Parathyroid adenoma (tissue), 2 donors: ENCODE measurements at regions not wholly inside any gene's neighbourhood (a gene's known extent, or its start where the extent isn't known, plus 50 kb on each side); places are given as distances from the start of the nearest gene placed in this dataset.
A peak's percentile ranks its signal among the peaks of the same experiment; 100 is the strongest.

Experiments used
- H2AFZ ChIP-seq: fragments of 300-600 bp; sonication (generic); one replicate; pipeline ENCODE4 v1.7.0; 2017; ENCODE audit warnings: antibody characterized with exemption, mild to moderate bottlenecking
- H3K27ac ChIP-seq: fragments of 300-600 bp; sonication (generic); one replicate; pipeline ENCODE4 v1.7.0; 2017
- H3K27me3 ChIP-seq: fragments of 300-600 bp; sonication (generic); one replicate; pipeline ENCODE4 v1.7.0; 2017; ENCODE audit warnings: low read length; ENCODE audit not compliant: control insufficient read depth, insufficient read depth
- H3K36me3 ChIP-seq: fragments of 300-600 bp; sonication (generic); one replicate; pipeline ENCODE4 v1.7.0; 2017; ENCODE audit warnings: low read length; ENCODE audit not compliant: control insufficient read depth, insufficient read depth
- H3K4me1 ChIP-seq: fragments of 300-600 bp; sonication (generic); one replicate; pipeline ENCODE4 v1.7.0; 2017; ENCODE audit warnings: control low read depth
- H3K4me2 ChIP-seq: fragments of 300-600 bp; sonication (generic); one replicate; pipeline ENCODE4 v1.7.0; 2017; ENCODE audit warnings: low read length
- H3K4me3 ChIP-seq: fragments of 300-600 bp; sonication (generic); one replicate; pipeline ENCODE4 v1.7.0; 2017; ENCODE audit warnings: low read depth, low read length
- H3K79me2 ChIP-seq: fragments of 300-600 bp; sonication (generic); one replicate; pipeline ENCODE4 v1.7.0; 2017; ENCODE audit warnings: control low read depth
- H3K9ac ChIP-seq: fragments of 300-600 bp; sonication (generic); one replicate; pipeline ENCODE4 v1.7.0; 2017; ENCODE audit warnings: mild to moderate bottlenecking
- H3K9me3 ChIP-seq: fragments of 300-600 bp; sonication (generic); one replicate; pipeline ENCODE4 v1.7.0; 2017; ENCODE audit warnings: low read length; ENCODE audit not compliant: control insufficient read depth
- TF ChIP-seq, protein P1 (sequence below): fragments of 300-600 bp; sonication (generic); IDR thresholded peaks from one replicate; pipeline ENCODE4 v1.7.0; 2017; ENCODE audit warnings: antibody characterized with exemption, mild to moderate bottlenecking
- donor health status: primary hyperparathyroidism.

DNA sequence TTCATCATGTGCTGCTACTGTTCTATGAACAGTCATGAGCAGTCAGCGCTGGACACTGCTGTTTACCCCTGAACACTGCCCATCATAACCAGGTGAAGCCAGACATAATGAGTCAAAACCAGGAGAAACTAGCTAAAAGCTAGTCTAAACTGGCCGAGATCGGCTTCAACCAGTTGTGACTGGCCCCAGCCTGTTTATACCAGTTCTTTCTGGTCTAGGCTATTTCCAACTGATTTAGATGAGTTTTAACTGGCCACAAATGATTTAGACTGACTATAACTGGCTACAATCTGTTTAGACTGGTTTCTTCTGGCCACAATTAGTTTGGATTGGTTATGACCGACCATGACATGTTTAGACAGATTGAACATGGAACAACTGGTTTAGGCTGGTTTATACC is 348.3 kb upstream of the CAMK1G start:
- peaks cover 5% of the 10 kb centered on the region for H3K9me3 ChIP-seq
- TF ChIP-seq, protein P1, sequence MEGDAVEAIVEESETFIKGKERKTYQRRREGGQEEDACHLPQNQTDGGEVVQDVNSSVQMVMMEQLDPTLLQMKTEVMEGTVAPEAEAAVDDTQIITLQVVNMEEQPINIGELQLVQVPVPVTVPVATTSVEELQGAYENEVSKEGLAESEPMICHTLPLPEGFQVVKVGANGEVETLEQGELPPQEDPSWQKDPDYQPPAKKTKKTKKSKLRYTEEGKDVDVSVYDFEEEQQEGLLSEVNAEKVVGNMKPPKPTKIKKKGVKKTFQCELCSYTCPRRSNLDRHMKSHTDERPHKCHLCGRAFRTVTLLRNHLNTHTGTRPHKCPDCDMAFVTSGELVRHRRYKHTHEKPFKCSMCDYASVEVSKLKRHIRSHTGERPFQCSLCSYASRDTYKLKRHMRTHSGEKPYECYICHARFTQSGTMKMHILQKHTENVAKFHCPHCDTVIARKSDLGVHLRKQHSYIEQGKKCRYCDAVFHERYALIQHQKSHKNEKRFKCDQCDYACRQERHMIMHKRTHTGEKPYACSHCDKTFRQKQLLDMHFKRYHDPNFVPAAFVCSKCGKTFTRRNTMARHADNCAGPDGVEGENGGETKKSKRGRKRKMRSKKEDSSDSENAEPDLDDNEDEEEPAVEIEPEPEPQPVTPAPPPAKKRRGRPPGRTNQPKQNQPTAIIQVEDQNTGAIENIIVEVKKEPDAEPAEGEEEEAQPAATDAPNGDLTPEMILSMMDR = no peak
- no peaks in the 10 kb centered on the region for H3K4me1 ChIP-seq
- no peak overlapping the region for H2AFZ ChIP-seq
- H3K36me3 ChIP-seq = no peaks in the 10 kb centered on the region
- no peaks in the 10 kb centered on the region for H3K27me3 ChIP-seq
- no peaks in the 10 kb centered on the region for H3K79me2 ChIP-seq
- no peak overlapping the region for H3K27ac ChIP-seq
- H3K4me3 ChIP-seq = no peak overlapping the region
- no peak overlapping the region for H3K4me2 ChIP-seq
- no peak overlapping the region for H3K9ac ChIP-seq

DNA sequence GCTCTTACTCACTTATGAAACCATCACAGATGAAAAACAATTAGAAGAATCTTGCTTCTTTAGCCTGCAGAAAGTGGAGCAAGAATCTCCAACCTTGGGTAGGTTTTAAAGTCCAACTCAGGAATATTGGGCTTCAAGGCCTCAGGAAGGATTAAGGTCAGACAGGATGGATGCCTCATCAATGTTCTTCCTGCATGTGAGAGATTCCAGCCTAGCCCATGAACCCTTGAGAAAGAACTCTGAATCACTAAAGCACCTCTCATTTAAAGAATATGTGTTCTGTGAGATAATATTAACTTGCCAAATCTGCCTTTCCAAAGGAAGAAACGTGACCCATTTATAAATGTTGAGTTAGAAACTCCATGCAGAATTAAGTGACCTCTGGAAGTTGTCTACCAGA is 345.2 kb upstream of the CAMK1G start:
- H3K9me3 ChIP-seq = peaks cover 3% of the 10 kb centered on the region

DNA sequence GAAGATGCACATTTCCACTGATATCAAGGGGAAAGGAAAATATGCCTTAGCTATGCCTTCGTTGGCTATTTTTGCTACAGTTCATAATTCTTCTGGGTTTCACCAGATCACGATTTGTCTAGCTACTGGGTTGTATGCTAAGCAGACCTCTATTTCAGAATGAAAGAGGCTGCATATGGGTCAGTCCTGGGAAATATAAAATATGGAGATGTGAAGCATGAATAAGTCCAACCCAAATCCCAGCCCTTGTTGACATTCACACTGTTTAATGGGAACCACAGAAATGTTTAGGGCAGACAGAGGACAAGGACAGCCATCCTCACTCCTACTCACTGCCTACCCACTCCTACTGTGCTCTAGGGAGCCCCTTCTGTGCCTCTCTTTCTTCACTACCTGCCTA is 343.2 kb upstream of the CAMK1G start:
- no peak overlapping the region for H2AFZ ChIP-seq
- H3K36me3 ChIP-seq = no peaks in the 10 kb centered on the region
- peaks cover 3% of the 10 kb centered on the region for H3K9me3 ChIP-seq
- H3K4me1 ChIP-seq = no peaks in the 10 kb centered on the region
- no peaks in the 10 kb centered on the region for H3K79me2 ChIP-seq
- no peaks in the 10 kb centered on the region for H3K27me3 ChIP-seq
- TF ChIP-seq, protein P1 = no peak
- no peak overlapping the region for H3K4me3 ChIP-seq
- H3K4me2 ChIP-seq = no peak overlapping the region
- no peak overlapping the region for H3K9ac ChIP-seq
- H3K27ac ChIP-seq = no peak overlapping the region

More for the DNA sequence above, 345.2 kb upstream of the CAMK1G start:
- H3K79me2 ChIP-seq = no peaks in the 10 kb centered on the region
- H3K27ac ChIP-seq = no peak overlapping the region
- H2AFZ ChIP-seq = no peak overlapping the region
- no peaks in the 10 kb centered on the region for H3K4me1 ChIP-seq
- TF ChIP-seq, protein P1 = no peak
- H3K4me3 ChIP-seq = no peak overlapping the region
- H3K36me3 ChIP-seq = no peaks in the 10 kb centered on the region
- H3K27me3 ChIP-seq = no peaks in the 10 kb centered on the region
- no peak overlapping the region for H3K4me2 ChIP-seq
- no peak overlapping the region for H3K9ac ChIP-seq

DNA sequence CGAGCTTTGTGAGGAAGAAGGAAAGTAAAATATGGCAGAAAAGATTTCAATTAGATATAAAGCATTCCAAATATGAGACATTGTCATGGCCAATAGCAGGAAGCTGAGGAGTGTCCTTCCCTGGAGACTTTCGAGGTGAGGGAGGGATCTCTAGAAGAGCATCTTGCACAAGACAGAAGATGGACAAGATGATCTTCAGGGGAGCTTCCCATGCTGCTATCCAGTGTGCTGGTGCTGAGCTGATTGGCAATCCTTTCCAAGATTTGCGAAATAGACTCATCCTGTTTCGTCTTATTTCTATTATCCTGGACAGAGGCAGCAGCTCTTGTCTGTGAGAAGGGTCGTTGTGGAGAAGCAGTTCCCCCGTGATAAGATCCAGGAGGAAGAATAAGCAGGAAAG is 342.0 kb upstream of the CAMK1G start:
- Histone ChIP-seq H3K4me2 (no peak overlapping the region), H2AFZ (no peak overlapping the region), H3K27ac (no peak overlapping the region), H3K9ac (no peak overlapping the region), H3K9me3 (peaks cover 3% of the 10 kb centered on the region), H3K36me3 (no peaks in the 10 kb centered on the region), H3K27me3 (no peaks in the 10 kb centered on the region), H3K4me1 (no peaks in the 10 kb centered on the region), H3K79me2 (no peaks in the 10 kb centered on the region), H3K4me3 (no peak overlapping the region)
- TF ChIP-seq, protein P1 = no peak

DNA sequence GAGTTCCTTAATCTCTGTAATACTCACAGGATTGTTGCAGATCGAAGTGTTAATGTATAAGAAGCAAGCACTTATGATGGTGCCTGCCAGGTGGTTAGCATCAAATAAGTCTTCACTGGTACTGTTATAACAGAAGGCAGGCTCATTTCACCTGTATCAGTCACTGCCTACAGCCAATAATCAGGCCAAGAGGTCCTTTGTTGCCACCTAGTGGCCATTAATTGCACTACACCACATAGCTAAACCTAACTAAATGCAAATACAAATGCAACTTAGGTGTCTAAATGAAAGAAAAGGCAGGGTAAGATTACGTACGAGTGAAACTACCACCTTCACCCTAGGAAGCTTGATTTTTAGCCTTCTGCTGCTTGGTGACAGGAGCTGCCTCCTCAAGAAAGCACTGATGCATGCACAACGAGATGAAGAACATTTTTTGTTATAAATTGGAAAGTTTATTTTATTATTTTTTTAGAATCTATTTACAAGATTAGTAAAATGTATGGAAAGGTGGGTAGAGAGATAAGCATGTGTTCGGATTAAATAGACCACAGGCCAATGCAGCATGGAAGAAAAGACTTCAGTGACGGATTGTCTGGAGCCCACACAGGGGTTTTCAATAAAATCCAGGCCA is 334.8 kb upstream of the CAMK1G start:
- Histone ChIP-seq H3K9me3 (no peaks in the 10 kb centered on the region), H3K36me3 (no peaks in the 10 kb centered on the region), H3K4me1 (no peaks in the 10 kb centered on the region), H3K27me3 (no peaks in the 10 kb centered on the region), H3K79me2 (no peaks in the 10 kb centered on the region), H3K4me2 (no peak overlapping the region), H3K4me3 (no peak overlapping the region), H3K9ac (no peak overlapping the region), H3K27ac (no peak overlapping the region), H2AFZ (no peak overlapping the region)
- TF ChIP-seq, protein P1 = peak; percentile 85
